IMR-90 (cell line): ENCODE measurements at regions not wholly inside any gene's neighbourhood (a gene's known extent, or its start where the extent isn't known, plus 50 kb on each side); places are given as distances from the start of the nearest gene placed in this dataset.

ENCODE experiments used
- ATAC-seq: fragments of 200-7000 bp; cut with Tn5 transposase; 2 replicates; pipeline ENCODE4 v1.9.1; 2020; ENCODE audit warnings: low read depth, mild to moderate bottlenecking, moderate library complexity
- BruUV-seq: library from RNA; stranded (reverse); fragments of 400-500 nt; replicated peaks from 2 replicates; lab custom pipeline; 2021; lab: Mats Ljungman, UMichigan
- CTCF ChIA-PET: fragments of 300-600 bp; formaldehyde crosslinking; extraction: SDS; loops from one replicate; lab custom pipeline; 2021; ENCODE audit warnings: antibody characterized with exemption; lab: Yijun Ruan, JAX
- POLR2A ChIA-PET: fragments of 300-600 bp; sonication (Branson Sonifier 250); formaldehyde crosslinking; loops from one replicate; lab custom pipeline; 2022; ENCODE audit warnings: antibody characterized with exemption; ENCODE audit not compliant: unreplicated experiment; lab: Charles Lee
- DNase-seq: peaks from one replicate; pipeline ENCODE4 v3.0.0; 2013
- H2AFZ ChIP-seq: replicated peaks from 2 replicates; pipeline ENCODE3; 2013; ENCODE audit warnings: low read length, mild to moderate bottlenecking; ENCODE audit not compliant: poor library complexity
- H2AK5ac ChIP-seq: 2 replicates; pipeline ENCODE4 v1.6.1; 2013; ENCODE audit warnings: low read depth, low read length, inconsistent platforms
- H2AK9ac ChIP-seq: replicated peaks from 2 replicates; pipeline ENCODE3; 2013; ENCODE audit warnings: mild to moderate bottlenecking, low read depth, low read length, moderate library complexity; ENCODE audit not compliant: poor library complexity
- H2BK120ac ChIP-seq: 2 replicates; pipeline ENCODE4 v1.6.1; 2013; ENCODE audit warnings: low read depth, low read length, inconsistent platforms
- H2BK15ac ChIP-seq: 3 replicates; pipeline ENCODE4 v1.6.1; 2013; ENCODE audit warnings: low read depth, low read length, inconsistent platforms
- H2BK20ac ChIP-seq: 2 replicates; pipeline ENCODE4 v1.6.1; 2013; ENCODE audit warnings: low read depth, mild to moderate bottlenecking, inconsistent platforms, low read length, moderate library complexity
- H2BK5ac ChIP-seq: 2 replicates; pipeline ENCODE4 v1.6.1; 2013; ENCODE audit warnings: mild to moderate bottlenecking, low read depth, low read length, inconsistent platforms; ENCODE audit not compliant: poor library complexity, severe bottlenecking
- H3K14ac ChIP-seq: replicated peaks from 2 replicates; pipeline ENCODE4 v1.6.1; 2013; ENCODE audit warnings: low read depth, low read length, inconsistent platforms
- H3K18ac ChIP-seq: 2 replicates; pipeline ENCODE4 v1.6.1; 2013; ENCODE audit warnings: low read depth, low read length, control low read depth
- H3K23ac ChIP-seq: 2 replicates; pipeline ENCODE4 v1.6.1; 2013; ENCODE audit warnings: low read depth, low read length, inconsistent platforms
- H3K27ac ChIP-seq: 2 replicates; pipeline ENCODE4 v1.5.1; 2013; ENCODE audit warnings: mild to moderate bottlenecking, control low read depth, low read length; ENCODE audit not compliant: insufficient read depth
- H3K27me3 ChIP-seq: 2 replicates; pipeline ENCODE4 v1.6.1; 2013; ENCODE audit warnings: low read length; ENCODE audit not compliant: control insufficient read depth, insufficient read depth
- H3K36me3 ChIP-seq: 2 replicates; pipeline ENCODE4 v1.6.1; 2013; ENCODE audit warnings: low read length, mixed read lengths; ENCODE audit not compliant: control insufficient read depth, insufficient read depth
- H3K4ac ChIP-seq: 2 replicates; pipeline ENCODE4 v1.6.1; 2013; ENCODE audit warnings: low read depth, low read length, inconsistent platforms
- H3K4me1 ChIP-seq: 2 replicates; pipeline ENCODE4 v1.6.1; 2013; ENCODE audit warnings: low read length, mixed read lengths; ENCODE audit not compliant: control insufficient read depth, insufficient read depth
- H3K4me2 ChIP-seq: 2 replicates; pipeline ENCODE4 v1.6.1; 2013; ENCODE audit warnings: low read depth, mild to moderate bottlenecking, control low read depth, low read length, moderate library complexity
- H3K4me3 ChIP-seq: 2 replicates; pipeline ENCODE4 v1.5.1; 2013; ENCODE audit warnings: low read depth, mild to moderate bottlenecking, control low read depth, low read length, moderate library complexity; ENCODE audit not compliant: insufficient read depth
- H3K56ac ChIP-seq: 2 replicates; pipeline ENCODE4 v1.6.1; 2013; ENCODE audit warnings: low read length, inconsistent platforms; ENCODE audit not compliant: insufficient read depth; ENCODE audit errors: extremely low read depth
- H3K79me1 ChIP-seq, 2 experiments: 2 replicates each; pipeline ENCODE4 v1.6.1; 2013; ENCODE audit warnings: low read length in 2 of 2, inconsistent platforms in 1 of 2, low read depth in 1 of 2
- H3K9ac ChIP-seq: 2 replicates; pipeline ENCODE4 v1.6.1; 2013; ENCODE audit warnings: low read depth, low read length, control low read depth
- H3K9me1 ChIP-seq: 2 replicates; pipeline ENCODE4 v1.6.1; 2013; ENCODE audit warnings: low read length, inconsistent platforms; ENCODE audit not compliant: insufficient read depth
- H3K9me3 ChIP-seq: 2 replicates; pipeline ENCODE4 v1.6.1; 2013; ENCODE audit warnings: low read length; ENCODE audit not compliant: control insufficient read depth, insufficient read depth
- H4K20me1 ChIP-seq: 2 replicates; pipeline ENCODE4 v1.6.1; 2013; ENCODE audit warnings: low read length, inconsistent platforms; ENCODE audit not compliant: insufficient read depth
- H4K5ac ChIP-seq: 2 replicates; pipeline ENCODE4 v1.6.1; 2013; ENCODE audit warnings: mild to moderate bottlenecking, low read depth, low read length, control low read depth
- H4K8ac ChIP-seq, 2 experiments: 2 replicates each; pipeline ENCODE4 v1.6.1; 2013; ENCODE audit warnings: low read depth in 2 of 2, low read length in 2 of 2, control low read depth in 1 of 2, inconsistent platforms in 1 of 2
- H4K91ac ChIP-seq: 2 replicates; pipeline ENCODE4 v1.6.1; 2013; ENCODE audit warnings: low read depth, low read length, inconsistent platforms; ENCODE audit not compliant: insufficient read depth
- BHLHE40 ChIP-seq: fragments of 150-350 bp; IDR thresholded peaks from 2 replicates; pipeline ENCODE4 v1.6.1; 2016; ENCODE audit warnings: mild to moderate bottlenecking, low read depth, low read length
- CHD1 ChIP-seq: IDR thresholded peaks from 2 replicates; pipeline ENCODE4 v1.6.1; 2012; ENCODE audit warnings: low read depth, low read length, improper control_type of control experiment
- CTCF ChIP-seq: conservative IDR thresholded peaks from 2 replicates; pipeline ENCODE4 v1.5.1; 2012; ENCODE audit warnings: mild to moderate bottlenecking, low read depth, low read length, improper control_type of control experiment
- ELK1 ChIP-seq: fragments of 150-350 bp; IDR thresholded peaks from 2 replicates; pipeline ENCODE4 v1.6.1; 2016; ENCODE audit warnings: low read depth, mild to moderate bottlenecking, low read length, moderate library complexity, borderline replicate concordance
- MAFK ChIP-seq: IDR thresholded peaks from 2 replicates; pipeline ENCODE4 v1.6.1; 2012; ENCODE audit warnings: low read depth, low read length, improper control_type of control experiment
- MAZ ChIP-seq: IDR thresholded peaks from 2 replicates; pipeline ENCODE4 v1.6.1; 2012; ENCODE audit warnings: low read depth, mild to moderate bottlenecking, low read length, improper control_type of control experiment, moderate library complexity, borderline replicate concordance
- MXI1 ChIP-seq: IDR thresholded peaks from 2 replicates; pipeline ENCODE4 v1.6.1; 2012; ENCODE audit warnings: low read depth, mild to moderate bottlenecking, low read length, moderate library complexity, borderline replicate concordance
- NFE2L2 ChIP-seq: fragments of 150-350 bp; IDR thresholded peaks from 2 replicates; pipeline ENCODE4 v1.6.1; 2016; ENCODE audit warnings: low read depth, mild to moderate bottlenecking, low read length
- POLR2A ChIP-seq: IDR thresholded peaks from 2 replicates; pipeline ENCODE4 v1.6.1; 2012; ENCODE audit warnings: mild to moderate bottlenecking, low read depth, low read length
- RAD21 ChIP-seq: IDR thresholded peaks from 2 replicates; pipeline ENCODE4 v1.6.1; 2012; ENCODE audit warnings: low read length, improper control_type of control experiment
- SMC3 ChIP-seq: fragments of 150-350 bp; IDR thresholded peaks from 2 replicates; pipeline ENCODE4 v1.6.1; 2016; ENCODE audit warnings: low read depth, mild to moderate bottlenecking, antibody characterized with exemption, low read length, moderate library complexity
- USF2 ChIP-seq: fragments of 150-350 bp; IDR thresholded peaks from 2 replicates; pipeline ENCODE4 v1.6.1; 2017; ENCODE audit warnings: mild to moderate bottlenecking, antibody characterized with exemption, low read length, low read depth
- WGBS, 2 experiments: methylation state at CpG; one replicate each; pipeline versions ENCODE4 v1.1.5 to v1.1.7; 2013; ENCODE audit warnings: missing lambda C conversion rate in 2 of 2; ENCODE audit not compliant: insufficient read length in 1 of 2; ENCODE audit errors: extremely low coverage in 2 of 2; 5-methylcytosine and 5-hydroxymethylcytosine counted together
- dilution Hi-C: fragments of 300-500 bp; cut with HindIII; formaldehyde crosslinking; loops from one replicate; pipeline ENCODE4 v1.14.3; 2018; ENCODE audit warnings: low sequenced_read_pairs; ENCODE audit not compliant: unreplicated experiment
- in situ Hi-C: fragments of 300-500 bp; cut with MboI; formaldehyde crosslinking; loops from 3 replicates; pipeline ENCODE4 v1.14.3; 2019; ENCODE audit warnings: low sequenced_read_pairs, inconsistent platforms, mixed read lengths
- intact Hi-C: fragments of 100-400 bp; cut with micrococcal nuclease; formaldehyde crosslinking; loops from 2 replicates; pipeline ENCODE4 v1.10.0; 2022

- POLR2A ChIA-PET = no interaction called here
- H4K91ac ChIP-seq = no peak overlapping the region
- H3K4ac ChIP-seq = no peak overlapping the region
- no peak overlapping the region for H2AFZ ChIP-seq
- ATAC-seq (no peak), DNase-seq (no peak)
- no peaks in the 10 kb centered on the region for H3K79me1 ChIP-seq
- no peak overlapping the region for H3K23ac ChIP-seq
- CTCF ChIA-PET = no interaction called here
- no peak overlapping the region for H3K27ac ChIP-seq
- H3K14ac ChIP-seq = no peak overlapping the region
- no peak overlapping the region for H2BK20ac ChIP-seq
- no peak for TF ChIP-seq MAZ
- no peak for TF ChIP-seq BHLHE40
- TF ChIP-seq MAFK = no peak
- TF ChIP-seq ELK1 = no peak
- no peak for TF ChIP-seq NFE2L2
- no peak for TF ChIP-seq CHD1
- TF ChIP-seq RAD21 = no peak
- no peak for TF ChIP-seq POLR2A
- TF ChIP-seq MXI1 = no peak
- TF ChIP-seq SMC3 = no peak
- TF ChIP-seq CTCF = no peak
- no peak for TF ChIP-seq USF2
- no peak overlapping the region for H2BK15ac ChIP-seq
- BruUV-seq = no TSS peak
- H3K27me3 ChIP-seq = no peaks in the 10 kb centered on the region
- H2AK5ac ChIP-seq = no peak overlapping the region
- no peak overlapping the region for H4K5ac ChIP-seq
- no CpG with 5 or more reads among the region's 3 CpGs for WGBS, 2 experiments
- no peak overlapping the region for H2AK9ac ChIP-seq
- no peak overlapping the region for H2BK120ac ChIP-seq
- no peaks in the 10 kb centered on the region for H3K36me3 ChIP-seq
- H3K4me2 ChIP-seq = no peak overlapping the region
- H3K4me1 ChIP-seq = no peaks in the 10 kb centered on the region
- H4K20me1 ChIP-seq = no peaks in the 10 kb centered on the region
- no peak overlapping the region for H3K9ac ChIP-seq
- H3K9me3 ChIP-seq = peaks cover 21% of the 10 kb centered on the region
- in situ Hi-C loops = no loop called here
- no peaks in the 10 kb centered on the region for H3K9me1 ChIP-seq
- no peak overlapping the region for H2BK5ac ChIP-seq
- no peak overlapping the region for H3K56ac ChIP-seq
- H4K8ac ChIP-seq = no peak overlapping the region
- dilution Hi-C loops = no loop called here
- intact Hi-C loops = no loop called here
- H3K18ac ChIP-seq = no peak overlapping the region
- no peak overlapping the region for H3K4me3 ChIP-seq
These were observed 288.8 kb upstream of the CELF4 start for GRCh38 chr18:37854396-37854795.
